Left hindlimb (tissue), 1 donor: ENCODE measurements at regions not wholly inside any gene's neighbourhood (a gene's known extent, or its start where the extent isn't known, plus 50 kb on each side); places are given as distances from the start of the nearest gene placed in this dataset.

ENCODE experiments used
- DNase-seq: peaks from one replicate; pipeline ENCODE4 v3.0.0-alpha.2; 2018

DNA sequence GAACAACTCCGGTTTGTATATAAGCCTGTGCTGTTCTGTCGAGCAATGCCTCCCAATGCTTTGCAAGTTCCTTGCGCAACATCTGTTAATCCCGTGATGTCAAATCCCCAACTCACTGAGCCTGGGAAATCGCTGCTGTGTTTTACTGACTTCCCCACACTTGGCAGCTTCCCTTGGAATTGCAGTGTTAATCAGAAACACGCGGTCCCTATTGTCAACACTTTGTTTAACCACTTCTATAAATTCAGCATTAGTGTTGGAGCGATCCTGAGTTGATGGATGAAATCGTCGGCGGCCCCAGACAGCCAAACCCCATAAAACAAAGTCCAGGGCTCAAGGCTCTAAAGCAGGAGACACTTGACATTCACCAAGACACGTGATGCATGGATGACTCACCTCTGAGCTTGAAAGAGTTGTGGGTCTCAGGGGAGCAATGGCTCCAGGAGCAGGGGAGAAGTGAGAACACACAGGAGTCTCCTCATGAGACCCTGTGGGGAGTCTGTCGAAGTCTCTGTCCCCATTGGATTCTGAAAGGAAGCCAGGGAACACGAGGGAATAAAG is 555.3 kb downstream of the MIAT start:
- DNase-seq: peak; percentile 89

DNA sequence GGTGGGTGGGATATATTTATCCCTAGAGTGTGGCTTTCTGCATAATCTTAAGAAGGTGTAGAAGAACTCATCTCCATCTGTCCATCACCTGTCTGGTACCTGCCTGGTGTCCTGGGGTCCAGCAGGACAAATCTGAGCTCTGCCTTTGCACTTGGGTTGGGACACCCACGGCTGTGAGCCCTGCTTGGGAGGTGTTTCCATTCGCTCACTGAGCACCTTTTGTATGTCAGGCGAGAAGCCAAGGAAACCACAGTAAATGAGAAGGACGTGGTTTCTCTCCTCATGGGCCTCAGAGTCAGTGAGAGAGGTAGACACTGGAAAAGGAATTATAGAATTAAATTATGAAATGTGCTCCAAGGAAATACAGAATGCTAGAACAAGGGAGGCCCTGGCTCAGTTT is 555.9 kb downstream of the MIAT start:
- no peak for DNase-seq

DNA sequence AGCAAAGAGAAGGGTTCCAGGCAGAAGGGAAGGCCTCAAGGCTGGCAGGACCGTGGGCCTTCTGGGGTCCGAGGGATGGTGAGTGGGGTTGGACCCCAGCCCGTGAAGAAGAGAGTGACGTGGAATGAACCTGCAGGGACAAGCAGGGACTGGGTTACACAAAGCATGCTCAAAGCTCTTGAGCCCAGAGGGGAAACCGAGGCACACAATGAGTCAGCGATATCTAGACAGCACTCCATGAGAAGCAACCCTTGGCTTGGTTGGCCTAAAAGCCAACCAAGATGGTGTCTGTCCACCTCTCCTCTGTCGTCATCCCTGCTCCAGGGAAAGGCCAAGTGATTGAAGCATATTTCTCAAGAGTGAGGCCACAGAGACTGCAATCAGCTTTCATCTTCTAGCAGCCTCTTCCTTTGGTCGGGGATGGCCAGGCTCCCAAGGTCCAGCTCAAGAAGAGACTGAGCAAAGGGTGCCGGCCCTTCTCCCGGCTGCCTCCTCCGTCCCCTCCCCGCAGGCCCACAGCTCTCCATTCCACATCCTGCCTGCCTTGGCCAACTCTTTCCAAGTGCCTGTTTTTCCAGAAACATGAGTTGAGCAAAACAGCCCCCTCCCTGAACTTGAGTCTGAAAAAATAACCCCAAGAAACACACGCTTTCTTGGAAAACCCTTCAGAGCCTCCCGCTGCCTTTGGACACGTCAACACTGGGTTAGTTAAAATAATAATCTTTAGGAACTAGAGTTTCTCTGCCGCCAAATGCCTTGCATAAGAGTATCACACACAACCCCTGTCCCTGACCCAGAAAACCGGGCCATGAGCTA is 556.6 kb downstream of the MIAT start:
- DNase-seq: peak; percentile 87

DNA sequence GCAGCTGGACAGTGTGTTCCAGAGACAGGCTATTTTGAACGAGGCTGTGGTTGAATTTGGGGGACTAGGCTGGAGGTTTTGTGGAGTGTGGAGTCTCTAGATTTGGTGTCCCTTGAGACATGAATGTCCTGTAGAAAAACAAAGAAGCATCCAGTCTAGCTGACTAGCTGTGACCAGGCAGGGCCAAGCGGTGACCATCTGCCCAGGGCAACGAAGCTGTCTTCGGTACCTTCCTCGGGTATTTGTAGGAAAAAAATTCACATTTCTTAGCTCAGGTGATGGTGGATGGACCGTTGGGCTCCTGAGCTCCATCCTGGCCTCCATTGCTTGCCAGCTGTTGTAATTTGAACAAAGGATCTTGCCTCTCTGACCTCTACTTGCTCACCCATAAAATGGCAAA is 557.3 kb downstream of the MIAT start:
- DNase-seq: no peak

DNA sequence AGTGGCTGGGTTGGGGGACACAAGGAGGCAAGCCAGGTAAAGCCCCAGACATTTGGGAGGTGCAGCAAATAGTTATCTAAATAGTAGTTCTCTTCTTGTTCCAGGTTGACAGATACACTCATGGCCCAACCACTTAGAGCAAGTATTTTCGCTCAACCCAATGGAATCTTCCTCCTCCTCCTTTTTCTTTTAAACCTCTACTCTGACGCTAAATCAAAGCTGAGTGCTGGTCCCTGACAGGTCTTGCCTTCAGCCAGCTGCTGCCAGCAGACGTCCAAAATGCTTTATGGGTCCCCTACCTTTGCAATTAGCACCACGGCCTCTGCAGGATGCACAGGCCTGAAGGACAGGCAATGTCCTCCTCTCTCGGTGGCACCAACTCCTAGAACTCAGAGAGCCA is 558.5 kb downstream of the MIAT start:
- DNase-seq: no peak

DNA sequence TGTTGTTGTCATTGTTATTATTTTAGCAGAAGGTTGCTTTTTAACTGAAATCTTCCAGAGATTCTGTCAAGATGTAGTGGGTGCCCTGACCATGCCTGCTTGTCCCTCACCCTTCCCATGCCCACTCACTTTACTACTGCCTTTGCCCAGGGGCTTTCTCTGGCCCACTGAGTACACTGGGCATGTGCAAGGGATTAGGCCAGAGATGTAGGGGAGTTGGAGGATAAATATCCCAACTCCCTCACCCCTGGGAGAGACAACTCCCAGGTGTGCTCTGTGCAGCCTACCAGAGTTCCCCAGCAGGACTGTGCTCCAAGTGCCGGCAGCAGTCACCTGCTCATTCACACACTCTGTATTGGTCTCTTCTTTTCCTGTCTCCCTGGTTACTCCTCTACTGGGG is 559.1 kb downstream of the MIAT start:
- DNase-seq: no peak

DNA sequence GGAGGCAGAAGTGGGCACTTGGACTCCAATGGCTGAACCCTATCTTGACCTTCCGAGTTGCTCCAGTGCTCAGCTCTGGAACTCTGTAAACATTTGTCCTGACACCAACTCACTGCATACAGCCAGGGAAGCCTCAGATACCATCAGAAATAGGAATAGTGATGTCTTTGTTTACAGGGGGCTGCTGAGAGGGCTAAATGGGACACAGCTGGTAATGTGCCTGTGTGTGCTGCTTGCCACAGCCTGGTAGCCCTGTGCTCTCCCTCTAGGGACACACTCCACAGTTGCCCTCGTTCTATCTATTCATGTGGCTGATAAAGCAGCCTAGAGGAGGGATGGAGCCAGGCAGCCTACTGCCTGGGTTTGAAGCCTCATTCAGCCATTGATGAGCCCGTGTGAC is 559.8 kb downstream of the MIAT start:
- DNase-seq: no peak

DNA sequence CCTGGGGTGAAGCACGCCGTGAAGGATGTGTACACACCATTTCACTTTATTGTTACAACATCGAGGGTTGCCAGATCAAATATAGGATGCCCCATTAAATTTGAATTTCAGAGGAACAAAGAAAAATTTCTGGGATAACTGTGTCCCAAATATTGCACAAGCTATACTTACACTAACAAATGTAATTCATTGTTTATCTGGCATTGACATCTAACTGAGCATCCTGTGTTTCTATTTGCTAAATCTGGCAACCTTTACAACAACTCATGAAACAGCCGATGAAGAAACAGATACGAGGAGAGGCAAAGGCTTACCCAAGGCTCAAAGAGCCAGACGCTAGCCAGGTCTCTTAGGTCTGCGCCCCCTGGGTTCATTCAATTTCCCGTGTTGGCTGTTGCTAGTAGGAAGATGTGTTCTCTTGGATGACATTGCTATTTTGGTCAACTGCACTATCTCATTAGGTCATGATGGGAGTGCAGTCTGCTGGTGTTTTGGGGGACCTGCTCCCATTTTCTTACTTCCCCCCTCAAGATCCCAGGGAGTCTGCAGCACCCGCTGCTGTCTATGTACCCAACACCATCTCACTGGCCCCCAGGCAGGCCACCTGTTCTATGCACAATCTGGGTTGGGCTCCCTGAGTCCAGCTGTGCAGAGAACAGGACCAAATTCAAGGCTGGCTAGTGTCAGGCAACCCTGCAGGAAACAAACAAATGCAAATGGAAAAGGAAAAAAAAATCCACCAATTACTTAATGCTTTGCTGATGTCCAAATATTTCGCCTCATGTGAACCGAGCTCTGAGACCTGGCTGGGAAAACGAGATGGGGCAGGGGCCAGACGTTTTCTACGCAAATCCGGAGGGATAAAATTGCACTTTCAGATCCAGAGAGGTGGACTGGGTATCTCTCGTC is 560.9 kb downstream of the MIAT start:
- no peak for DNase-seq

DNA sequence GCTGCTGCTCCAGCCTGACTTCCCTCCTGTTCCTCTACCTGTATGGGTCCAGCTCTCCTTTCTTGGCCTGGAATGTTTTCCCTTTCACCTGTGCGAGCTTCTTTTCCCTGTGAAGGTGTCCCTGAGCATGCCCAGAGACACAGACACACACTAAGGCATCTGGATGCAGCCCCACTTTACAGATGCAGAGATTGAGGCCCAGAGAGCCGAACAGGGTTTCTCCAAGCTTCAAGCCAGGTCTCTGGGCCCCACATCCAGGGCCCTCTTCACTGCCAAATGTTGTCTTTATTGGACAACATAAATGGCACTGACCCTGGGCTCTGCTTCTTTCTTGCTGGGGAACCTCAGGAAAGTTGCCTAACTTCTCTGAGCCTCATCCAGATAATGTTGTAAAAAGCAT is 561.6 kb downstream of the MIAT start:
- DNase-seq: no peak

DNA sequence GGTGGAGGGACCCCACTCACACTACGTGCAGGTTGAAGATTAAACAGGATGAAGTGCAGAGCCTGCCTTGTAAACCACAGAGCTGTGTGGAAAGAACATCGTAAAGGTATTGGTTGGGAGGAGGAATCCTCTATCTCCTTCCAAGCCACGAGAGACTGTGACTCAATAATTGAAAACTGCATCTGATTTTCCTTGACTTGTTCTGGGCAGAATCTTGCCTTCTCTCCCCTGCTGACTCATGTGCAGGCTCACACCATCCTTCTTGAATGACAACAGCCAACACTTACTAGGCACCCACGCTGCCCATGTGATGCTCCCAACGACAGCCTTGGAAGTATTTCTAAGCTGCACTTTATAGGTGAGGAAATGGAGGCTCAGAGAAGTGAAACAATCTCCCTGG is 563.0 kb downstream of the MIAT start:
- no peak for DNase-seq

DNA sequence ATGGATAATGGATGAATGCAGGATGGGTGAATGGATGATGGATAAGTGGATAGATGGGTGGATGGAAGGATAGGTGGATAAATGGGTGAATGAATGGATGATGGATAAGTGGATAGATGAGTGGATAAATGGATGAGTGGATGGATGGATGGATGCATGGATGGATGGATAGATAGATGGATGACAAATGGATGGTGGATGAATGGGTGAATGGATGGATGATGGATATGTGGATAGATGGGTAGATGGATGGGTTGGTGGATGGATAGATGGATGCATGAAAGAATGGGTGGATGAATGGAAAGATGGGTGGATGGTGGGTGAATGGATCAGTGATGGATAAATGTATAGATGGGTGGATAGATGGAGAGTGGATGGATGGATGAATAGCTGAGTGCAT is 564.8 kb downstream of the MIAT start:
- no peak for DNase-seq

DNA sequence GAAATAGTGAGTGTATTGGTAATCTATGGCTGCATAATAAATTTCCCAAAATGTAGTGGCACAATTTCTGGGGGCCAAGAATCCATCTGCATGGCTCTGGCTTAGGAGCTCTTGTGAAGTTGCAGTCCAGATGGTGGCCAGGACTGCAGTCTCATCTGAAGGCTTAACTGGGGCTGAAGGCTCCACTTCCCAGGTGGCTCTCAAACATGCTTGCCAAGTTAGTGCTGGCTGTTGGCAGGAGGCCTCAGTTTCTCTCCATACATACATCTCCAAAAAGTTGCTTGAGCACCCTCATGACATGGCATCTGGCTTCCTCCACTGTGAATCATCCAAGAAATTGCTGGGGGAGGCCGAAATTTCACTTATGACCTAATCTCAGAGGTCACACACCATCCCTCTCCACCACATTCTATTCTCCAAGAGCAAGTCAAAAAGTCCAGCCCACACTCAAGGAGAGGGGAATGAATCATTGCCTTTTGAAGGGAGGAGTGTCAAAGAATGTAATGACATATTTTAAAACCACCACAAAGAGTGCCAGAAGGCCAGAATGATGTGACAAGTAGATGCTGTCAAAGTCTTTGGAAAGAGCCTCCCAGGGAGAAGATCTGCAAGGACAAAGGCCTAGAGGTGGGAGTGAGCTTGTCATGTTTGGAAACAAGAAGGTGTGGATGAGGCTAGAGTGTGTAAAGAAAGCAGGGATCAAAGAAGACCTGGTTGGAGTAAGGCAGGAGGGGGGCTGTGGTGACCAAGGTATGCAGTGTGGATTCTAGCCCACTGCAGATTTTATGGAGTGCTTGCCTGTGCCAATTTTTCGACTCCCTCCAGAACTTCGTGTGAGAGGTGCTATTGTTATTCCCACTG is 566.2 kb downstream of the MIAT start:
- no peak for DNase-seq

DNA sequence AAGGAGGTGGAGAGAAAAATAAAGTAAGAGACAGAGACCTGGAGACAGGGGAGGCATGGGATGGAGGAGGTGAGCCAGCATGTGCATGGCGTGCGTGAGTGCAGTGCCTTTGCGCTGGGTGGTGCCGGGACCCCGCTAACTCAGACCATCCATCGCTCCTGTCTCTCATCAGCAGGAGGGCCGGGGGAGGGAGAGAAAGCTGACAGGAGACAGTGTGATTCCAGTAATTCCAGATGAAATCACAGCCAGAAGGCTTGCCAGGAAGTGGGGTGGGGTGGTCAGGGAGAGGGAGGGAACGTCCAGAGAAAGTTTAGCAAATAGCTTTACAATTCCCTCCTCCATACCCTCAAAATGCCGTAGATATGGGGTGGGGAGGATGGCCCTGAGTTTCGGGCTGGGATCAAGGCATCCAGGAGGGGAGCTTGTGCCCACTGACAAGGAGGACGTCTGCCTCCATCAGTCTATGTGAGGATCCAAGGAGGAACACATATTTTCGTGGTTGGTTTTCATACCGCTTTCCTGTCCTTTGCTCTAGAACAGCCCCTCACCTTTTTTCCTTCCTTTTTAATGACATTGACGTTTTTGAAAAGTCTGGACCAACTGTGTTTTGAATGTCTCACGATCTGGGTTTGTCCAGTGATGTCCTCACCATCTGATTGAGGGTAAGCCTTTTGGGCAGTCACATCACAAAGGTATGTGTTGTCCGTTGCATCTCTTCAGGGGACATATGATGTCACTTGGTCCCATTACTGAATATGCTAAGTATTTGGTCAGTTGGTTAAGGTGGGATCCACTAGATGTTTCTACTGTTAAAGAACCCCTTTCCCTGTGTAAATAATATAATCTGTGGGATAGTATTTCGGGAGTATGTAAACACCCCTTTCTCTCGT is 567.3 kb downstream of the MIAT start:
- peak; percentile 84 for DNase-seq

DNA sequence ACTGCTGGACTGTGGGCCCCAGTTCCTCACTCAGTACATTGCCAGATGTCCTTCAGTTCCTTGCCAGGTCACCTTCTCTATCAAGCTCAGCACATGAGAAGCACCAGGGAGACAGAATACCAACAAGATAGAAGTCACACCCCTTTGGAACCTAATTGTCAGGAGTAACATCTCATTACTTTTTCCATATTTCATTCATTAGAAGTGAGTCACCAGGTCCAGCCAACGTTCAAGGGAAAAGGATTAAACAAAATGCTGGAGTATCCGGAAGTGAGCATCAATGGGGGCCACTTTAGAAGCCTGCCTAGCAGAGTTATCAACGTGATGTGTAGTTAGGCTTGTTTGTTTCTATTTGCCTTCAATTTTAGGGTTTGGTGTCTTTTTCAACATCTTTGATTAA is 569.3 kb downstream of the MIAT start:
- no peak for DNase-seq

DNA sequence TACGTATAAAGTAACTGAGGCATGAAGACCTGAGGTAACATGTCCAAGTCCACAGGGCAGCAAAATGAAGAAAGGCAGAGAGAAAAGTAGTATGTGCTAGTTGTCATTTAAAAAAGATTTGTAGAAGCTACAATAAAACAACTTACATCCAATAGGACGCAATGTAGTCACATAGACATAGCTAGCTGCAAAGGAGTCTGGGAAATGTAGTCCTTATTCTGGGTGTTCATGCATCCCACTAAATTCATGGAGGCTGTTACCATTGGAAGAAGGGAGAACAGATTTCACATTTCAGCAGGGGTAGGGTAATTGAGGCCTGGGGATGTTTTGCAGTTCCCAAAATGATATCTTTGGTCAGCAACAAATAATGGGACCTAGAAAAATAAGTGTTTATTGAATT is 571.4 kb downstream of the MIAT start:
- DNase-seq: no peak

DNA sequence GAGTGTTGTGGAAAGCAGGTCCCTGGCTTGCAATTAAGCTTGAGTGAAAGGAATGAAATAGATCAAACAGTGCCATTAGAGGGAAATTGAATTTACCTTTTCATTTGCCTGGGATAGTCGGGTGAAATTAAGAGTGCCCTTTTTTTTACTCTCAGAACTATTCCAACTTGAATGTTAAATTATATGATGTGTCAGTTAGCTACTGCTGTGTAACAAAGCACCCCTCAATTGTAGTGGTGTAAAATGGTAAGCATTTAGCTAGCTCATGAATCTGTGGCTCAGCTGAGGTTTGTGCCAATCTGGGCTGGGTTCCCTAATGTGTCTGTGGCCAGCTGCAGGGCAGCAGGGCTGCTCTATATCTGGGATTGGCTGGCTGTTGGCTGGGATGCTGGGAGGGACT is 571.4 kb downstream of the MN1 start:
- no peak for DNase-seq

DNA sequence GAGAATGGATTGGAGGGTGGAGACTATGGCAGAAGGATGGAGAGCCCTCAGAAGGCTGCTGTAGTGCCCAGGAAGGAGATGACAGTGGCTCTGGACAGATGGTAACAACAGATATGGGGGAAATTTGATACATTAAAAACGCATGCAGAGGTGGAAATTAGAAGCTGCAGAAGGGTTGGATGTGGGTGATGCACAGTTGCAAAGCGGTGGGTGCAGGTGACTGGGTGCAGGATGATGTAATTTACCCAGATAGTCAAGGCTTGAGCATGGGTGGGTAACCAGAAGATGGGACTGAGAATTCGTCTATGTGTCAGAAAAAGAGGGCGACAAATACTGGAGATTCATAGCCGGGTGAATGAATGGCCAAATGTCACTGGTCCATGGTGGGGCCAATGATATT is 570.3 kb downstream of the MN1 start:
- DNase-seq: no peak

DNA sequence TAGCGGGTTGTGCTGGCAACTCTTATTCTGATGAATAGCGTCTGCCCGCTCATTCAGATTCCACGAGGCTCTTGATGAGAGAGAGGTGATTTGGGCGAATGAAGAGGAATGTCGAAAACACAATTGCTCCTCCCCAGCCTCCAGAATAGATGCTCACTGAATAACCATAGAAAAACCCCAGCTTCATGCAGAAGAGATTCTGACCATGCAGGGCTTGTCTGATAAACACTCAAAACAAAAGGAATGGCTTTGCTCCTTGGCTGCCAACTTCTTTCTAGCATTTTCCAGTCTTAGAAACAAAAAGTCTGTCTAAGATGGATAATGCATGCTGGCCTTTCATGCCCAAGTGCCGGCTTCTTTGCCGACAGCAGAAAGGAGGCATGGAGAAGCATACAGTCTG is 569.5 kb downstream of the MN1 start:
- DNase-seq: no peak

DNA sequence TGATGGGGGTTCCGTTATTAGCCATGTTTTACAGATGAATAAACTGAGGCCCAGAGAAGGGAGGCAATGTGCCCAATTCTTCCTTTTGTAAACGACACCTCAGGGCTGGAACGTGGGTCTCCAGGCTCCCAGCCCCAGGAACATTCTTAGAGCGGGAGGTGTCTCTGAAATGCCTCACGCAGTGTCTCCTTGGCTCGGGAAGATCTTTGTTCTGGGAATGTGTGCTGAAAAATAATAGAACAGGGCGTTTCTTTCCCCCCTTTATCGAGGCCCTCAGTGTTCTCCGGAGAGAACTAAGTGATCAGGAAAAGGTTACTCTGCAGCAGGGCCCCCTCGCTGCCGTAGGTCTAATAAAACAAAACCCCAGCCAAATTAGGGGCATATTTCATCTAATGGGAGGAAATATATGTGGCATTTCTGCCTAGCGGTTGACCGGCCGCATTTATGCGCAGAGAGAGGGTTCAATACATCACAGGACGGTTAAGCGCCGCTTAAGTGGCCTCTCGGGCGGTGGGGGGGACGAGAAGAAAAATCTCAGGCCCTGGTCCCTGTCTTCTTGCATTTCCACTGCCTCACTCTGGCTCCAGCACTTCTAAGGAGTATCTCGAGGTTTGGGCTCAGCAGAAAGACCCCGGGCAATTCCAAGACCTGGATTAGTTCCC is 564.3 kb downstream of the MN1 start:
- DNase-seq: no peak

DNA sequence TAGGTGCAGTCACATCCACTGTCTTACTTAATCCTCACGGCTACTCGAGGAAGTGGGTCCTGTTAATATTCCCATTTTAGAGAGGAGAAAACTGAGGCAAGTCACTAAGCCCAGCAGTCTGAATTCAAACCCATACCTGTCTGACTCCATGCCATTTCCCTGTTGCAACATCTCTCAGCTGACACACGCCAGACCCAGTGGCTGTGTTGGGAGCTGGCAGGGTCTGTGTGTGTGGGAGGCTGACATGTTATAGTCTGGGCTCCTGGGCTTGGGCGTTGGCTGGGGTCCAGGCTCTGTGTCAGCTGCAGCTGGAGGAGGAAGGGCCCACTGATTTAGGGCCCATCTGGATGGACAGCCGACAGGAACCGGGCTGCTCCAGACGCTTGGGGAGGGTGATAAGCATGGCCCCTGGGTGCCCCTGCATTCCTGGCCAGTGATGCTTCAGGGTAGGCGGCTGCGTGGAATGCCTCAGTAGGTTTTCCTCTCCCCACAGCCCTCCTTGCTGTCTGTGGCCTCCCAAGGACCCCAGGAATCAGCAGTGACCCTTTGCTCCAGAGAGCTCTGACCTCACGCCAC is 562.5 kb downstream of the MN1 start:
- DNase-seq: peak; percentile 84

DNA sequence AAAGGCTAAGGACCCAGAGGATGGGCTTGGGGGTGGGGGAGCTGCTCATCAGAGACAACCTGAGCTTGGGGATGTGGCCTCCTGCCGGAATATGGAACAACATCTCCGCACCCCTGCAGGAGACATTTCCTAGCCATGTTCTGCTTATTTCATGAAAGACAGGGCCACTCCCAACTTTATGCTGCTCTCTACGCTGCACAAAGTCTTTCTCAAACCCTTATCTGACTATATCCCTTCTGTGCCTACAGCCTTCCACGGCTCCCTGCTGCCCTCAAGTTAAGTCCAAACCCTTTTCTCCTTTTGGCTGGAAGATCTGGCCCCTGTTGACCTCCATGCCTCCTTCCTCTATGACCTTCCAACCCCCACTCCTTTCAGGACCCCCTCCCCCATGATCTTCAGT is 562.0 kb downstream of the MN1 start:
- DNase-seq: no peak
